ENCODE measurements at regions not wholly inside any gene's neighbourhood (a gene's known extent, or its start where the extent isn't known, plus 50 kb on each side); places are given as distances from the start of the nearest gene placed in this dataset.
"Not testable (repeated sequence)": the region's sequence is repeated elsewhere in the genome, so short reads cannot be mapped to it uniquely, and the experiment has no call there.

DNA sequence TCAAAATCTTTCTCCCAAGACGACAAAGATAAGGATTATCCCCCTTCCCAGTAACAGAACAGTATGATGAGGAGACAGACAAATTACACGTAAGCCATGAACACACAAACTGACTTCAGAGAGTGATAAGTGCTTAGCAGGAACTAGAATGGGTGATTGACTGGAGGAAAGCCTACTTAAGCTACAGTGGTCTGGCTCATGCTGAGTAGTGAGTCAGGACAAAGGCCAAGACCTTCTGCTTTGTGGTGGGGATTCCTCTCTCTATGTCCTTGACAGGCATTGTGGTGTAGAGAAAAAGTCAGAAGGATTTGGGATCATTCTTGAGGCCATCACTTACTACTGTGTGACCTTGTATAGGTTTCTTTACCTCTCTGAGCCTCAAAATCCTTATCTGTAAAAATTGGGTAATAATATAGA, 381.9 kb upstream of the CCL2 start:
- H3K9me3 ChIP-seq (ENCODE audit: low read depth, low read length) = no peaks in the 10 kb centered on the region
- H3K36me3 ChIP-seq (ENCODE audit: insufficient read depth, low read length) = no peaks in the 10 kb centered on the region
- H3K4me2 ChIP-seq (ENCODE audit: insufficient read depth, low read length) = no peak overlapping the region
- no peak overlapping the region for H2AFZ ChIP-seq (ENCODE audit: low read length)
- H3K79me2 ChIP-seq (ENCODE audit: insufficient read depth, low read length) = no peaks in the 10 kb centered on the region
- no peaks in the 10 kb centered on the region for H3K27me3 ChIP-seq (ENCODE audit: insufficient read depth, low read length)
- DNase-seq (ENCODE audit: insufficient read length, low spot score, missing footprints) = no peak
- no peaks in the 10 kb centered on the region for H3K4me1 ChIP-seq (ENCODE audit: insufficient read depth, low read length)
- H3K4me3 ChIP-seq (ENCODE audit: insufficient read depth, low read length) = no peak overlapping the region
- no peaks in the 10 kb centered on the region for H4K20me1 ChIP-seq (ENCODE audit: insufficient read depth, low read length)
- no peak for TF ChIP-seq CTCF (IDR thresholded peaks at IDR 0.05; ENCODE audit: extremely low read depth, low read depth, low read length)
- no peak overlapping the region for H3K27ac ChIP-seq (ENCODE audit: low read depth, low read length)

DNA sequence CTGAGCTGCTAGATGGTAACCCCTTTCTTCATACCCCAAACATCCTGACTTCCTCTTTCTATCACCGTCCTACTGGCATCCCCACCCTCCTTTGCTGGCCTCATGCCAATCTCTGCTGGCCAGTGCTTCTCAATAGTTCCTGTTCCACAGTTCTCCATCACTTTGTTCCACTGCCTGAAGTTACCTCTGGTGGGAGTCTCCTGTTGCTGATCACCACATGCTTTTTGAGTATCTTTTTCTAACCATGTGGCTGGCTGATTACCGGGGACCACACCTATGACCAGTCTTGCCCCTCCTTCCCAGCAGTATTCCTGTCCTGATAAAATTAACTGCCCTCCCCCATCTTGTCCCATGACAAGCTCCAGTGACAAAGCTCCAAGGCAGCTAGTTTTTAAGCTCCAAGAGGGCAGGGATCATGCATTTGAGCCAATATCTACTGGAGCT, 380.4 kb upstream of the CCL2 start:
- no peaks in the 10 kb centered on the region for H3K36me3 ChIP-seq (ENCODE audit: insufficient read depth, low read length)
- no peaks in the 10 kb centered on the region for H3K4me1 ChIP-seq (ENCODE audit: insufficient read depth, low read length)
- H3K79me2 ChIP-seq (ENCODE audit: insufficient read depth, low read length) = no peaks in the 10 kb centered on the region
- no peak overlapping the region for H2AFZ ChIP-seq (ENCODE audit: low read length)
- no peak overlapping the region for H3K4me3 ChIP-seq (ENCODE audit: insufficient read depth, low read length)
- no peak for DNase-seq (ENCODE audit: insufficient read length, low spot score, missing footprints)
- TF ChIP-seq CTCF (IDR thresholded peaks at IDR 0.05; ENCODE audit: extremely low read depth, low read depth, low read length) = no peak
- no peak overlapping the region for H3K27ac ChIP-seq (ENCODE audit: low read depth, low read length)
- no peak overlapping the region for H3K4me2 ChIP-seq (ENCODE audit: insufficient read depth, low read length)
- H3K9me3 ChIP-seq (ENCODE audit: low read depth, low read length) = no peaks in the 10 kb centered on the region
- no peaks in the 10 kb centered on the region for H3K27me3 ChIP-seq (ENCODE audit: insufficient read depth, low read length)
- no peaks in the 10 kb centered on the region for H4K20me1 ChIP-seq (ENCODE audit: insufficient read depth, low read length)

DNA sequence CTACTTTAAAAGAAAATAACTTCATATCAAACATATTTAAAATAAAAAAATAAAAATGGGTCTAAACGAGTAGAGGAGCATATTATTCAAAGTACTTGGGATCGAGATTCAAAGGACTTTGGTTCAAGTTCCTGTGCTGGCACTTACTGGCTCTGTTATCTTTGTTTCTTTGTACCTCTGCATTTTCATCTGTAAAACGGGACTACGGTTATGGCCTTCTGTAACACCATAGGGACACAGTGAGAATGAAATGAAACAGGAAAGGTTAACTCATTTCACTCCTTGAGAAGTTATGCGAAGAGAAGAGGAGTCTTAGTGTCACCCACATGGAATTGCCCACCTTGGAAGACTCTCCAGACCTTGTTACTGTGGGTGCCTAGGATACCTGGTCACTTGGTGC, 379.1 kb upstream of the CCL2 start:
- no peak for DNase-seq (ENCODE audit: insufficient read length, low spot score, missing footprints)
- no peaks in the 10 kb centered on the region for H3K36me3 ChIP-seq (ENCODE audit: insufficient read depth, low read length)
- no peaks in the 10 kb centered on the region for H3K9me3 ChIP-seq (ENCODE audit: low read depth, low read length)
- H3K4me2 ChIP-seq (ENCODE audit: insufficient read depth, low read length) = no peak overlapping the region
- no peaks in the 10 kb centered on the region for H4K20me1 ChIP-seq (ENCODE audit: insufficient read depth, low read length)
- H3K4me1 ChIP-seq (ENCODE audit: insufficient read depth, low read length) = no peaks in the 10 kb centered on the region
- H3K27me3 ChIP-seq (ENCODE audit: insufficient read depth, low read length) = no peaks in the 10 kb centered on the region
- no peak overlapping the region for H3K27ac ChIP-seq (ENCODE audit: low read depth, low read length)
- H3K4me3 ChIP-seq (ENCODE audit: insufficient read depth, low read length) = no peak overlapping the region
- no peak for TF ChIP-seq CTCF (IDR thresholded peaks at IDR 0.05; ENCODE audit: extremely low read depth, low read depth, low read length)
- no peak overlapping the region for H2AFZ ChIP-seq (ENCODE audit: low read length)
- no peaks in the 10 kb centered on the region for H3K79me2 ChIP-seq (ENCODE audit: insufficient read depth, low read length)

DNA sequence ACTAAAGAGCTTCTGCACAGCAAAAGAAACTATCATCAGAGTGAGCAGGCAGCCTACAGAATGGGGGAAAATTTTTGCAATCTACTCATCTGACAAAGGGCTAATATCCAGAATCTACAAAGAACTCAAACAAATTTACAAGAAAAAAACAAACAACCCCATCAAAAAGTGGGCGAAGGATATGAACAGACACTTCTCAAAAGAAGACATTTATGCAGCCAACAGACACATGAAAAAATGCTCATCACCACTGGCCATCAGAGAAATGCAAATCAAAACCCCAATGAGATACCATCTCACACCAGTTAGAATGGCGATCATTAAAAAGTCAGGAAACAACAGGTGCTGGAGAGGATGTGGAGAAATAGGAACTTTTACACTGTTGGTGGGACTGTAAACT, 372.8 kb upstream of the CCL2 start:
- H3K36me3 ChIP-seq (ENCODE audit: insufficient read depth, low read length); H3K27ac ChIP-seq (ENCODE audit: low read depth, low read length); H3K27me3 ChIP-seq (ENCODE audit: insufficient read depth, low read length); H3K4me2 ChIP-seq (ENCODE audit: insufficient read depth, low read length); H2AFZ ChIP-seq (ENCODE audit: low read length); H3K9me3 ChIP-seq (ENCODE audit: low read depth, low read length); H3K79me2 ChIP-seq (ENCODE audit: insufficient read depth, low read length); DNase-seq (ENCODE audit: insufficient read length, low spot score, missing footprints); H4K20me1 ChIP-seq (ENCODE audit: insufficient read depth, low read length); H3K4me3 ChIP-seq (ENCODE audit: insufficient read depth, low read length); H3K4me1 ChIP-seq (ENCODE audit: insufficient read depth, low read length): not testable (repeated sequence)

DNA sequence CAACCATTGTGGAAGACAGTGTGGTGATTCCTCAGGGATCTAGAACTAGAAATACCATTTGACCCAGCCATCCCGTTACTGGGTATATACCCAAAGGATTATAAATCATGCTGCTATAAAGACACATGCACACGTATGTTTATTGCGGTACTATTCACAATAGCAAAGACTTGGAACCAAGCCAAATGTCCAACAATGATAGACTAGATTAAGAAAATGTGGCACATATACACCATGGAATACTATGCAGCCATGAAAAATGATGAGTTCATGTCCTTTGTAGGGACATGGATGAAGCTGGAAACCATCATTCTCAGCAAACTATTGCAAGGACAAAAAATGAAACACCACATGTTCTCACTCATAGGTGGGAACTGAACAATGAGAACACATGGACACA, 372.4 kb upstream of the CCL2 start:
- H3K4me1 ChIP-seq (ENCODE audit: insufficient read depth, low read length); H3K9me3 ChIP-seq (ENCODE audit: low read depth, low read length); H4K20me1 ChIP-seq (ENCODE audit: insufficient read depth, low read length); H2AFZ ChIP-seq (ENCODE audit: low read length); H3K27me3 ChIP-seq (ENCODE audit: insufficient read depth, low read length); H3K4me3 ChIP-seq (ENCODE audit: insufficient read depth, low read length); H3K36me3 ChIP-seq (ENCODE audit: insufficient read depth, low read length); H3K27ac ChIP-seq (ENCODE audit: low read depth, low read length); H3K79me2 ChIP-seq (ENCODE audit: insufficient read depth, low read length); DNase-seq (ENCODE audit: insufficient read length, low spot score, missing footprints); H3K4me2 ChIP-seq (ENCODE audit: insufficient read depth, low read length): not testable (repeated sequence)
